ENCODE measurements at regions not wholly inside any gene's neighbourhood (a gene's known extent, or its start where the extent isn't known, plus 50 kb on each side); places are given as distances from the start of the nearest gene placed in this dataset.

- TF ChIP-seq CTCF (conservative IDR thresholded peaks at IDR 0.05; ENCODE audit: low read length) = peak; percentile 71
- TF ChIP-seq EZH2phosphoT487 (IDR thresholded peaks at IDR 0.05; ENCODE audit: borderline replicate concordance, low read depth, low read length) = no peak
These were observed 681.8 kb downstream of the SEMA5A start for GRCh38 chr5:8864053-8864452.
